HepG2 (cell line): ENCODE measurements at regions not wholly inside any gene's neighbourhood (a gene's known extent, or its start where the extent isn't known, plus 50 kb on each side); places are given as distances from the start of the nearest gene placed in this dataset.

Experiments used
- ATAC-seq: fragments of 200-7000 bp; cut with Tn5 transposase; 3 replicates; pipeline ENCODE4 v1.9.1; 2020; ENCODE audit warnings: mild to moderate bottlenecking, moderate library complexity
- BruUV-seq: library from RNA; stranded (reverse); fragments of 400-500 nt; replicated peaks from 2 replicates; lab custom pipeline; 2021; lab: Mats Ljungman, UMichigan
- CTCF ChIA-PET: fragments of 300-600 bp; formaldehyde crosslinking; extraction: SDS; loops from one replicate; lab custom pipeline; 2021; ENCODE audit warnings: low total read pairs, inconsistent platforms, low intra/inter-chr PET ratio; lab: Yijun Ruan, JAX
- POLR2A ChIA-PET: fragments of 350-600 bp; sonication (Branson Sonifier 250); formaldehyde crosslinking; loops from one replicate; lab custom pipeline; 2020; ENCODE audit warnings: antibody characterized with exemption, inconsistent platforms; lab: Yijun Ruan, JAX
- DNase-seq: peaks from one replicate; pipeline ENCODE4 v3.0.0-alpha.2; 2015; ENCODE audit warnings: low spot score
- FAIRE-seq: peaks from 3 replicates; lab custom pipeline; 2011; peaks lifted over from hg19 to GRCh38; lab: Jason Lieb, UNC
- H2AFZ ChIP-seq: one replicate; pipeline ENCODE4 v1.6.1; 2011; ENCODE audit warnings: low read length, inconsistent platforms
- H3K27ac ChIP-seq: fragments of 300-600 bp; 3 replicates; pipeline ENCODE4 v1.8.0; 2011; ENCODE audit warnings: mixed run types, mild to moderate bottlenecking, mixed read lengths, low read length, inconsistent platforms; ENCODE audit not compliant: insufficient read depth; ENCODE audit errors: extremely low read length
- H3K27me3 ChIP-seq, 2 experiments: fragments of 200-600 bp in 1 of 2; 2 replicates in 1 of 2; 3 replicates in 1 of 2; pipeline versions ENCODE4 v1.6.0 to v1.8.0; 2011; ENCODE audit warnings: low read length in 2 of 2, mild to moderate bottlenecking in 2 of 2, moderate library complexity in 2 of 2, inconsistent platforms in 1 of 2; ENCODE audit not compliant: insufficient read depth in 2 of 2, control insufficient read depth in 1 of 2
- H3K36me3 ChIP-seq, 2 experiments: fragments of 200-600 bp in 1 of 2; replicated peaks in 1 of 2; 2 replicates in 1 of 2; 3 replicates in 1 of 2; pipeline versions ENCODE4 v1.5.1 to v1.8.0; 2011; ENCODE audit warnings: low read length in 2 of 2, inconsistent platforms in 1 of 2; ENCODE audit not compliant: insufficient read depth in 2 of 2, control insufficient read depth in 1 of 2
- H3K4me1 ChIP-seq: 2 replicates; pipeline ENCODE4 v1.5.1; 2012; ENCODE audit warnings: low read length, inconsistent platforms; ENCODE audit not compliant: insufficient read depth
- H3K4me2 ChIP-seq: 2 replicates; pipeline ENCODE4 v1.6.0; 2011; ENCODE audit warnings: low read depth, low read length, inconsistent platforms
- H3K4me3 ChIP-seq, 3 experiments: fragments of 200-600 bp in 1 of 3; sonication (generic), shearing (Covaris generic) in 1 of 3; replicated peaks in 1 of 3; 2 replicates each; pipeline ENCODE4 v1.5.1; 2011 to 2016; ENCODE audit warnings: low read length in 3 of 3, inconsistent platforms in 2 of 3, low read depth in 2 of 3, mild to moderate bottlenecking in 2 of 3, control low read depth in 1 of 3, mixed read lengths in 1 of 3; ENCODE audit not compliant: insufficient read depth in 1 of 3
- H3K79me2 ChIP-seq: one replicate; pipeline ENCODE4 v1.6.1; 2011; ENCODE audit warnings: low read length, inconsistent platforms; ENCODE audit not compliant: insufficient read depth
- H3K9ac ChIP-seq: 2 replicates; pipeline ENCODE4 v1.6.0; 2011; ENCODE audit warnings: mild to moderate bottlenecking, low read depth, low read length, inconsistent platforms; ENCODE audit not compliant: insufficient read depth
- H3K9me3 ChIP-seq: 2 replicates; pipeline ENCODE4 v1.5.1; 2012; ENCODE audit warnings: mild to moderate bottlenecking, low read length
- H4K20me1 ChIP-seq: 2 replicates; pipeline ENCODE4 v1.6.0; 2011; ENCODE audit warnings: inconsistent platforms, mild to moderate bottlenecking, low read length, moderate library complexity; ENCODE audit not compliant: insufficient read depth
- ASH2L ChIP-seq: fragments of 300-600, 200-600 bp; sonication (generic); IDR thresholded peaks from 2 replicates; pipeline ENCODE4 v1.7.0; 2017; ENCODE audit warnings: low read depth, mild to moderate bottlenecking, moderate library complexity, mixed read lengths, low read length; ENCODE audit not compliant: insufficient read length
- EHMT2 ChIP-seq: fragments of 200-600 bp; sonication (generic); IDR thresholded peaks from 2 replicates; pipeline ENCODE4 v1.7.0; 2017; ENCODE audit warnings: antibody characterized with exemption, low read depth, low read length, borderline replicate concordance
- FOXP1 ChIP-seq, 2 experiments: fragments of 450-650 bp in 1 of 2; IDR thresholded peaks; 2 replicates each; pipeline ENCODE4 v1.6.1; 2017 to 2018; ENCODE audit warnings: antibody characterized with exemption in 1 of 2
- HNRNPK ChIP-seq: fragments of 200-400 bp; formaldehyde crosslinking; IDR thresholded peaks from 2 replicates; pipeline ENCODE4 v1.6.1; 2018; ENCODE audit warnings: low read length, low read depth, moderate library complexity, mild to moderate bottlenecking; ENCODE audit not compliant: poor library complexity, severe bottlenecking
- MAFF ChIP-seq: IDR thresholded peaks from 2 replicates; pipeline ENCODE4 v1.6.1; 2011; ENCODE audit warnings: low read depth, low read length, improper control_type of control experiment
- MAFK ChIP-seq, 2 experiments: IDR thresholded peaks in 1 of 2; conservative IDR thresholded peaks in 1 of 2; 2 replicates each; pipeline ENCODE4 v1.6.1; 2011; ENCODE audit warnings: improper control_type of control experiment in 2 of 2, low read length in 2 of 2
- MLLT10 ChIP-seq: sonication (generic); formaldehyde crosslinking; IDR thresholded peaks from 2 replicates; pipeline ENCODE4 v1.4.0; 2020; ENCODE audit warnings: missing genetic modification reagents
- NFIC ChIP-seq: IDR thresholded peaks from 2 replicates; pipeline ENCODE4 v1.6.1; 2012; ENCODE audit warnings: mild to moderate bottlenecking, low read length, inconsistent platforms
- PAF1 ChIP-seq: IDR thresholded peaks from 2 replicates; pipeline ENCODE4 v1.6.1; 2016; ENCODE audit warnings: missing genetic modification reagents, missing compliant biosample characterization
- SMAD3 ChIP-seq: sonication (generic); formaldehyde crosslinking; IDR thresholded peaks from 2 replicates; pipeline ENCODE4 v1.4.0; 2020; ENCODE audit warnings: missing genetic modification reagents
- SNAPC2 ChIP-seq: sonication (generic); formaldehyde crosslinking; IDR thresholded peaks from 2 replicates; pipeline ENCODE4 v1.8.1; 2022; ENCODE audit warnings: mild to moderate bottlenecking, missing genetic modification reagents
- SRSF4 ChIP-seq: fragments of 200-400 bp; formaldehyde crosslinking; IDR thresholded peaks from one replicate; pipeline ENCODE4 v1.6.1; 2018; ENCODE audit warnings: mild to moderate bottlenecking, low read depth, low read length, moderate library complexity; ENCODE audit not compliant: poor library complexity, severe bottlenecking
- ZFP90 ChIP-seq: sonication (generic); formaldehyde crosslinking; IDR thresholded peaks from 2 replicates; pipeline ENCODE4 v1.8.0; 2022; ENCODE audit warnings: missing genetic modification reagents, mild to moderate bottlenecking, inconsistent platforms, borderline replicate concordance
- ZNF20 ChIP-seq: sonication (generic); formaldehyde crosslinking; IDR thresholded peaks from 2 replicates; pipeline ENCODE4 v1.4.0; 2020; ENCODE audit warnings: mild to moderate bottlenecking, moderate library complexity, missing genetic modification reagents
- ZNF713 ChIP-seq: sonication (generic); formaldehyde crosslinking; IDR thresholded peaks from 2 replicates; pipeline ENCODE4 v1.4.0; 2020; ENCODE audit warnings: mild to moderate bottlenecking, missing genetic modification reagents
- ZNF775 ChIP-seq: sonication (generic); formaldehyde crosslinking; IDR thresholded peaks from 2 replicates; pipeline ENCODE4 v1.4.0; 2020; ENCODE audit warnings: missing genetic modification reagents, mild to moderate bottlenecking, moderate library complexity, borderline replicate concordance
- WGBS: methylation state at CpG from one replicate; pipeline ENCODE4 v1.1.6; 2017; ENCODE audit warnings: low lambda C conversion rate; 5-methylcytosine and 5-hydroxymethylcytosine counted together
- in situ Hi-C: cut with HindIII; loops from 2 replicates; pipeline ENCODE4 v1.10.0; 2017; ENCODE audit warnings: low pct_unique_long_range_greater_than_20kb; ENCODE audit not compliant: extremely low pct_ligation_motif_present
- intact Hi-C: fragments of 100-400 bp; cut with micrococcal nuclease; formaldehyde crosslinking; loops from one replicate; pipeline ENCODE4 v1.10.0; 2022; ENCODE audit not compliant: unreplicated experiment
- TF ChIP-seq, protein P1 (sequence below): sonication (generic); formaldehyde crosslinking; IDR thresholded peaks from 2 replicates; pipeline ENCODE4 v1.4.0; 2020; ENCODE audit warnings: missing genetic modification reagents, borderline replicate concordance

DNA sequence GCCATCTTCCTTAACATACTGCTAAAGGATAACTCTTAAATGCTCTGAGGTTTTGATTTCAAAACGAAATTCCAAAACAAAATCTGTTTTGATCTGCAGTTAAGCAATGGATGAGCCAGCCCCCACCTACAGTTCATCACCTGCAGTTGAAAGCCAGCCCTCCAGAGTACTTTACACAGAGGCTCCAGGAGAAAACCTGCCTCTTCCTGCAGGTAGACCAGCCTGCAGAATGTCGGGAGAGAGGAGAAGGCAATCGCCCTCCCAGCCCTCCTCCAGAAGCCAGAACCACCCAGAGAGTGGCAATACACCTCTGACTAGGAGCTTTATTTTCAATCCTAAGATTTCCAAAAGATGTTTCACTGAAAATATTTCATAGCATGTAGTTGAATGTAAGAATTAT, 798.1 kb downstream of the GATA3 start:
- ATAC-seq: no peak
- ChIA-PET CTCF (no interaction called here), POLR2A (no interaction called here)

DNA sequence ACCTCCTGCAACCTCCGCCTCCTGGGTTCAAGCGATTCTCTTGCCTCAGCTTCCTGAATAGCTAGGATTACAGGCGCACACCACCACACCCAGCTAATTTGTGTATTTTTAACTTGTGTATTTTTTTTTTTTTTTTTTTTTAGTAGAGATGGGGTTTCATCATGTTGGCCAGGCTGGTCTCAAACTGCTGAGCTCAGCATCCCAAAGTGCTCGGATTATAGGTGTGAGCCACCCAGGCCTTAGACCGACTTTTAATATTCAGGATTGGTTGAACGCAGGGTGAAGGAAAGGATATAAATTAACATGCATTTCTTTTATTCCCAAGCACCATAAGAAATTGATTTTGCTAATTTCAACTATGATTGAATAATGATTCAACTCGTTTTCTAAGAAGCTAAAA, 798.6 kb downstream of the GATA3 start:
- Histone ChIP-seq H3K4me2 (no peak overlapping the region), H3K27me3 (no peaks in the 10 kb centered on the region; a peak in 1 of 5 replicates), H3K27ac (no peak overlapping the region), H3K79me2 (no peaks in the 10 kb centered on the region), H3K4me1 (no peaks in the 10 kb centered on the region), H3K9ac (no peak overlapping the region), H3K4me3 (no peak overlapping the region), H3K9me3 (no peaks in the 10 kb centered on the region), H2AFZ (no peak overlapping the region), H4K20me1 (no peaks in the 10 kb centered on the region), H3K36me3 (no peaks in the 10 kb centered on the region)
- FAIRE-seq: no peak
- no peak for ATAC-seq
- 9% methylated on average over 7 of the region's 7 CpGs for WGBS
- intact Hi-C loops (no loop called here), in situ Hi-C loops (no loop called here)
- TF ChIP-seq MAFK (conservative IDR thresholded peaks at IDR 0.05 in 1 of 2, IDR thresholded peaks at IDR 0.05 in 1 of 2; ENCODE audit: low read length in 2 of 2) (peak in 1 of 2 experiments; percentile 72; a peak in 2 of 4 replicates), NFIC (no peak), MAFF (0 out of 2 replicates have a peak, but pooled peaks have one; percentile 17)
- BruUV-seq: no TSS peak
- ChIA-PET CTCF (no interaction called here), POLR2A (no interaction called here)
- DNase-seq: no peak

More for the DNA sequence above, 798.1 kb downstream of the GATA3 start:
- BruUV-seq: no TSS peak
- Histone ChIP-seq H2AFZ (no peak overlapping the region), H3K9me3 (no peaks in the 10 kb centered on the region), H3K27me3 (no peaks in the 10 kb centered on the region; a peak in 1 of 5 replicates), H4K20me1 (no peaks in the 10 kb centered on the region), H3K9ac (no peak overlapping the region), H3K27ac (no peak overlapping the region), H3K4me2 (no peak overlapping the region), H3K4me1 (no peaks in the 10 kb centered on the region), H3K79me2 (no peaks in the 10 kb centered on the region), H3K36me3 (no peaks in the 10 kb centered on the region), H3K4me3 (no peak overlapping the region)
- intact Hi-C loops (no loop called here), in situ Hi-C loops (no loop called here)
- FAIRE-seq: no peak
- WGBS: 0% methylated on average over 2 of the region's 3 CpGs
- DNase-seq: no peak
- TF ChIP-seq HNRNPK (no peak), PAF1 (no peak), SMAD3 (CRISPR knock-in tag) (no peak), MLLT10 (CRISPR knock-in tag) (no peak), ZFP90 (CRISPR knock-in tag) (no peak), SNAPC2 (CRISPR knock-in tag) (no peak), FOXP1 (IDR thresholded peaks at IDR 0.05) (no peak), FOXP1 (CRISPR knock-in tag; IDR thresholded peaks at IDR 0.05) (no peak), ASH2L (no peak), ZNF20 (no peak), ZNF713 (CRISPR knock-in tag) (no peak), ZNF775 (CRISPR knock-in tag) (no peak), EHMT2 (no peak), SRSF4 (no peak)
- TF ChIP-seq, protein P1, sequence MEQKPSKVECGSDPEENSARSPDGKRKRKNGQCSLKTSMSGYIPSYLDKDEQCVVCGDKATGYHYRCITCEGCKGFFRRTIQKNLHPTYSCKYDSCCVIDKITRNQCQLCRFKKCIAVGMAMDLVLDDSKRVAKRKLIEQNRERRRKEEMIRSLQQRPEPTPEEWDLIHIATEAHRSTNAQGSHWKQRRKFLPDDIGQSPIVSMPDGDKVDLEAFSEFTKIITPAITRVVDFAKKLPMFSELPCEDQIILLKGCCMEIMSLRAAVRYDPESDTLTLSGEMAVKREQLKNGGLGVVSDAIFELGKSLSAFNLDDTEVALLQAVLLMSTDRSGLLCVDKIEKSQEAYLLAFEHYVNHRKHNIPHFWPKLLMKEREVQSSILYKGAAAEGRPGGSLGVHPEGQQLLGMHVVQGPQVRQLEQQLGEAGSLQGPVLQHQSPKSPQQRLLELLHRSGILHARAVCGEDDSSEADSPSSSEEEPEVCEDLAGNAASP: no peak
